MCF 10A (cell line): ENCODE measurements at regions not wholly inside any gene's neighbourhood (a gene's known extent, or its start where the extent isn't known, plus 50 kb on each side); places are given as distances from the start of the nearest gene placed in this dataset.

Experiments used
- BruUV-seq: library from RNA; stranded (reverse); fragments of 400-500 nt; replicated peaks from 2 replicates; lab custom pipeline; 2021; lab: Mats Ljungman, UMichigan
- CTCF ChIA-PET: fragments of 300-600 bp; sonication (Branson Sonifier 250); formaldehyde crosslinking; extraction: SDS; loops from one replicate; lab custom pipeline; 2021; ENCODE audit warnings: antibody characterized with exemption, inconsistent platforms; lab: Yijun Ruan, JAX
- POLR2A ChIA-PET: fragments of 300-600, 350-650 bp; sonication (Branson Sonifier 250); formaldehyde crosslinking; extraction: SDS; loops from one replicate; lab custom pipeline; 2020; ENCODE audit warnings: antibody characterized with exemption, inconsistent platforms; lab: Yijun Ruan, JAX
- DNase-seq: peaks from one replicate; pipeline ENCODE4 v3.0.0-alpha.2; 2018; ENCODE audit not compliant: unreplicated experiment
- H3K27ac Mint-ChIP-seq: one replicate; pipeline ENCODE4 v1.8.0; 2022; ENCODE audit warnings: mild to moderate bottlenecking, low read depth, mixed read lengths; ENCODE audit not compliant: unreplicated experiment
- H3K27me3 Mint-ChIP-seq: one replicate; pipeline ENCODE4 v1.8.0; 2022; ENCODE audit warnings: mixed read lengths; ENCODE audit not compliant: insufficient read depth, unreplicated experiment
- H3K36me3 Mint-ChIP-seq: one replicate; pipeline ENCODE4 v1.8.0; 2022; ENCODE audit warnings: mild to moderate bottlenecking, moderate library complexity, mixed read lengths; ENCODE audit not compliant: insufficient read depth, unreplicated experiment
- H3K4me1 Mint-ChIP-seq: one replicate; pipeline ENCODE4 v1.8.0; 2022; ENCODE audit warnings: mixed read lengths; ENCODE audit not compliant: insufficient read depth, unreplicated experiment
- H3K4me3 Mint-ChIP-seq: one replicate; pipeline ENCODE4 v1.8.0; 2022; ENCODE audit warnings: mild to moderate bottlenecking, moderate library complexity, mixed read lengths; ENCODE audit not compliant: unreplicated experiment
- H3K9me3 Mint-ChIP-seq: one replicate; pipeline ENCODE4 v1.8.0; 2022; ENCODE audit warnings: mixed read lengths; ENCODE audit not compliant: unreplicated experiment
- intact Hi-C: fragments of 100-400 bp; cut with micrococcal nuclease; formaldehyde crosslinking; loops from 2 replicates; pipeline ENCODE4 v1.14.1; 2022
- TF ChIP-seq, protein P1 (sequence below): fragments of 200-600 bp; IDR thresholded peaks from one replicate; pipeline ENCODE4 v1.8.0; 2022; ENCODE audit warnings: antibody characterized with exemption, mild to moderate bottlenecking; ENCODE audit not compliant: unreplicated experiment

GRCh38 chr18:2326999-2327398 is 244.3 kb downstream of the METTL4 start:
- Mint-ChIP-seq H3K36me3 (no peaks in the 10 kb centered on the region), H3K9me3 (no peaks in the 10 kb centered on the region), H3K27me3 (no peaks in the 10 kb centered on the region), H3K4me3 (no peak overlapping the region), H3K4me1 (peaks cover 5% of the 10 kb centered on the region), H3K27ac (no peak overlapping the region)
- no TSS peak for BruUV-seq
- ChIA-PET CTCF (interaction anchor here (0.9 to 1.7 kb wide), 3 partner anchors 10 to 215 kb away, joined by 3 to 5 read pairs (median 3); no protein-coding TSS in a partner anchor), POLR2A (interaction anchor here (0.9 to 1.6 kb wide), 3 partner anchors 9 to 24 kb away, joined by 3 to 7 read pairs (median 6); no protein-coding TSS in a partner anchor)
- TF ChIP-seq, protein P1, sequence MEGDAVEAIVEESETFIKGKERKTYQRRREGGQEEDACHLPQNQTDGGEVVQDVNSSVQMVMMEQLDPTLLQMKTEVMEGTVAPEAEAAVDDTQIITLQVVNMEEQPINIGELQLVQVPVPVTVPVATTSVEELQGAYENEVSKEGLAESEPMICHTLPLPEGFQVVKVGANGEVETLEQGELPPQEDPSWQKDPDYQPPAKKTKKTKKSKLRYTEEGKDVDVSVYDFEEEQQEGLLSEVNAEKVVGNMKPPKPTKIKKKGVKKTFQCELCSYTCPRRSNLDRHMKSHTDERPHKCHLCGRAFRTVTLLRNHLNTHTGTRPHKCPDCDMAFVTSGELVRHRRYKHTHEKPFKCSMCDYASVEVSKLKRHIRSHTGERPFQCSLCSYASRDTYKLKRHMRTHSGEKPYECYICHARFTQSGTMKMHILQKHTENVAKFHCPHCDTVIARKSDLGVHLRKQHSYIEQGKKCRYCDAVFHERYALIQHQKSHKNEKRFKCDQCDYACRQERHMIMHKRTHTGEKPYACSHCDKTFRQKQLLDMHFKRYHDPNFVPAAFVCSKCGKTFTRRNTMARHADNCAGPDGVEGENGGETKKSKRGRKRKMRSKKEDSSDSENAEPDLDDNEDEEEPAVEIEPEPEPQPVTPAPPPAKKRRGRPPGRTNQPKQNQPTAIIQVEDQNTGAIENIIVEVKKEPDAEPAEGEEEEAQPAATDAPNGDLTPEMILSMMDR = no peak
- intact Hi-C loops = no loop called here
- no peak for DNase-seq

GRCh38 chr18:2330764-2331163 is 240.5 kb downstream of the METTL4 start:
- intact Hi-C loops = no loop called here
- no TSS peak for BruUV-seq
- Mint-ChIP-seq H3K27me3 (no peaks in the 10 kb centered on the region), H3K4me3 (no peak overlapping the region), H3K9me3 (no peaks in the 10 kb centered on the region), H3K27ac (no peak overlapping the region), H3K36me3 (no peaks in the 10 kb centered on the region), H3K4me1 (no peaks in the 10 kb centered on the region)
- CTCF ChIA-PET = interaction anchor here (0.8 to 1.1 kb wide), 3 partner anchors 10 to 107 kb away, joined by 3 read pairs; no protein-coding TSS in a partner anchor
- DNase-seq = no peak
- TF ChIP-seq, protein P1 = no peak
- POLR2A ChIA-PET = no interaction called here

GRCh38 chr18:2331491-2331890 is 239.8 kb downstream of the METTL4 start:
- POLR2A ChIA-PET = no interaction called here
- Mint-ChIP-seq H3K27ac (no peak overlapping the region), H3K4me3 (no peak overlapping the region), H3K9me3 (no peaks in the 10 kb centered on the region), H3K4me1 (peaks cover 3% of the 10 kb centered on the region), H3K36me3 (no peaks in the 10 kb centered on the region), H3K27me3 (no peaks in the 10 kb centered on the region)
- DNase-seq = no peak
- BruUV-seq = no TSS peak
- intact Hi-C loops = no loop called here
- TF ChIP-seq, protein P1 = no peak
- CTCF ChIA-PET = interaction anchor here (0.6 to 1.1 kb wide), 2 partner anchors 9 to 54 kb away, joined by 3 read pairs; no protein-coding TSS in a partner anchor

GRCh38 chr18:2336690-2337392 is 234.5 kb downstream of the METTL4 start:
- Mint-ChIP-seq H3K27ac (no peak overlapping the region), H3K9me3 (peaks cover 7% of the 10 kb centered on the region), H3K36me3 (no peaks in the 10 kb centered on the region), H3K27me3 (no peaks in the 10 kb centered on the region), H3K4me1 (peaks cover 7% of the 10 kb centered on the region), H3K4me3 (no peak overlapping the region)
- POLR2A ChIA-PET = no interaction called here
- TF ChIP-seq, protein P1 = no peak
- DNase-seq = no peak
- CTCF ChIA-PET = interaction anchor here (0.5 to 2.0 kb wide), 11 partner anchors 8 to 1693 kb away, joined by 3 to 8 read pairs (median 3); no protein-coding TSS in a partner anchor
- intact Hi-C loops = loop anchor here (1.0 kb wide), 1 partner anchor 205 kb away; no protein-coding TSS in a partner anchor
- BruUV-seq = no TSS peak
